ENCODE measurements at regions not wholly inside any gene's neighbourhood (a gene's known extent, or its start where the extent isn't known, plus 50 kb on each side); places are given as distances from the start of the nearest gene placed in this dataset.

- TF ChIP-seq CTCF (IDR thresholded peaks at IDR 0.05) = no peak
- no peak for DNase-seq
- no peaks in the 10 kb centered on the region for H3K4me1 Mint-ChIP-seq (ENCODE audit: low read depth)
- no peak overlapping the region for H3K4me3 Mint-ChIP-seq
- no peak overlapping the region for H3K27ac Mint-ChIP-seq
- H3K9me3 Mint-ChIP-seq = peaks cover 40% of the 10 kb centered on the region
- H3K36me3 Mint-ChIP-seq (ENCODE audit: low read depth) = peaks cover 6% of the 10 kb centered on the region; the same call in 1 of the 2 replicates
- no peaks in the 10 kb centered on the region for H3K27me3 Mint-ChIP-seq (ENCODE audit: insufficient read depth)
Observed at GRCh38 chr2:167462379-167462778, 574.1 kb downstream of the XIRP2 start.

GRCh38 chr2:167454036-167454435 lies 565.8 kb downstream of the XIRP2 start:
- H3K4me3 Mint-ChIP-seq = no peak overlapping the region
- TF ChIP-seq CTCF (IDR thresholded peaks at IDR 0.05) = no peak
- no peak overlapping the region for H3K27ac Mint-ChIP-seq
- DNase-seq = no peak
- H3K27me3 Mint-ChIP-seq (ENCODE audit: insufficient read depth) = no peaks in the 10 kb centered on the region
- peaks cover 64% of the 10 kb centered on the region for H3K9me3 Mint-ChIP-seq
- H3K4me1 Mint-ChIP-seq (ENCODE audit: low read depth) = no peaks in the 10 kb centered on the region
- no peaks in the 10 kb centered on the region for H3K36me3 Mint-ChIP-seq (ENCODE audit: low read depth)

- H3K9me3 Mint-ChIP-seq = peaks cover 63% of the 10 kb centered on the region
Observed at GRCh38 chr2:167451496-167452289, 563.4 kb downstream of the XIRP2 start.

GRCh38 chr2:167450364-167450763 lies 562.1 kb downstream of the XIRP2 start:
- no peak overlapping the region for H3K27ac Mint-ChIP-seq
- H3K9me3 Mint-ChIP-seq = peaks cover 60% of the 10 kb centered on the region
- no peak for DNase-seq
- H3K4me1 Mint-ChIP-seq (ENCODE audit: low read depth) = no peaks in the 10 kb centered on the region
- H3K4me3 Mint-ChIP-seq = no peak overlapping the region
- H3K27me3 Mint-ChIP-seq (ENCODE audit: insufficient read depth) = no peaks in the 10 kb centered on the region
- no peaks in the 10 kb centered on the region for H3K36me3 Mint-ChIP-seq (ENCODE audit: low read depth)
- TF ChIP-seq CTCF (IDR thresholded peaks at IDR 0.05) = no peak

More at GRCh38 chr2:167451496-167452289, 563.4 kb downstream of the XIRP2 start:
- Mint-ChIP-seq H3K36me3 (ENCODE audit: low read depth) (no peaks in the 10 kb centered on the region), H3K4me3 (no peak overlapping the region), H3K27ac (no peak overlapping the region), H3K4me1 (ENCODE audit: low read depth) (no peaks in the 10 kb centered on the region), H3K27me3 (ENCODE audit: insufficient read depth) (no peaks in the 10 kb centered on the region)
- TF ChIP-seq CTCF (IDR thresholded peaks at IDR 0.05) = no peak
- DNase-seq = no peak

GRCh38 chr2:167440382-167440781 lies 552.1 kb downstream of the XIRP2 start:
- no peak for TF ChIP-seq CTCF (IDR thresholded peaks at IDR 0.05)
- no peaks in the 10 kb centered on the region for H3K4me1 Mint-ChIP-seq (ENCODE audit: low read depth)
- H3K27ac Mint-ChIP-seq = no peak overlapping the region
- H3K27me3 Mint-ChIP-seq (ENCODE audit: insufficient read depth) = no peaks in the 10 kb centered on the region; the same call in 1 of the 2 replicates
- DNase-seq = no peak
- H3K4me3 Mint-ChIP-seq = no peak overlapping the region
- no peaks in the 10 kb centered on the region for H3K36me3 Mint-ChIP-seq (ENCODE audit: low read depth)
- peaks cover 47% of the 10 kb centered on the region for H3K9me3 Mint-ChIP-seq

Measured in HFFc6 (cell line).